HG02759 (cell line): ENCODE measurements at regions not wholly inside any gene's neighbourhood (a gene's known extent, or its start where the extent isn't known, plus 50 kb on each side); places are given as distances from the start of the nearest gene placed in this dataset.
"Not testable (repeated sequence)": the region's sequence is repeated elsewhere in the genome, so short reads cannot be mapped to it uniquely, and the experiment has no call there.

Source experiments
- ATAC-seq: cut with Tn5 transposase; IDR thresholded peaks from one replicate; pipeline ENCODE4 v1.9.1; 2021; ENCODE audit warnings: mild to moderate bottlenecking, moderate library complexity; ENCODE audit not compliant: unreplicated experiment

DNA sequence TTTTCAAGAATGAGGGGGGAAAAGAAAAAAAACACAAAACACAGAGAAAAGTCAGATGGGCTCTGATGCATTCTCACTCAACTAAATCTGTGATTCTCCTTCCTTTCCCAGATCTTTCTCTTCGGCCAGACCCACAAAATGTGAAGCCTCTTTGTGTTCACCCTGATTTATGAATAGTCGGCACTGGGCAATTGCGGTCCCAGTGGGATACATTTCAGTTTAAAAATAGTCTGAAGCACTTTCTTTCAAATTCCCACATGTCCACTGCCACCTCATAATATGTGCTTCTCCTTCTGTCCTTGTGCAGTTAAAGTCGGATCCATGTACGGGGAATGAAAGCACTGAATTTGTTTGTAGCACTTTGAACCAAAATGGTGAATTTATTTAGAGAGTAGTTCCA lies 995.4 kb upstream of the WWC1 start:
- no peak for ATAC-seq

DNA sequence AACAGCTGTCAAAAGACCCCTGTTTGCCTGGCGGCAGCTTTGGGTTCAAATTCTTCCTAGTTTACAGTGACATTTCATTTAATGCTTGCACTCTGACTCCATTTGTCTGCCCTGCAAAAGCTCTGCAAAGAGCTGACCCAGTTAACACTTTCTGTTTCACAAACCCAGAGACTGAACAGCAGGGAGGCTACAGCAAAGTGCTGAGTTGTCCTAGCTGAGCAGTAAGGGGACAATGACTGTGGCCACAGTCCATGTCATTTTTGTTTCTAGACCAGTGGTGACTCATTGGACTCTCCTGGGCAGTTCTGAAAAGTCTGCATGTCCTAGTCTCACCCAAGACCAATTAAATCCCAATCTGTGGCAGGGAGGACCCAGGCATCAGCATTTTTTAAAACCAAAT lies 994.8 kb upstream of the WWC1 start:
- ATAC-seq: no peak

- not testable (repeated sequence) for ATAC-seq
Observed at GRCh38 chr5:167299861-167300260, 991.6 kb upstream of the WWC1 start.

DNA sequence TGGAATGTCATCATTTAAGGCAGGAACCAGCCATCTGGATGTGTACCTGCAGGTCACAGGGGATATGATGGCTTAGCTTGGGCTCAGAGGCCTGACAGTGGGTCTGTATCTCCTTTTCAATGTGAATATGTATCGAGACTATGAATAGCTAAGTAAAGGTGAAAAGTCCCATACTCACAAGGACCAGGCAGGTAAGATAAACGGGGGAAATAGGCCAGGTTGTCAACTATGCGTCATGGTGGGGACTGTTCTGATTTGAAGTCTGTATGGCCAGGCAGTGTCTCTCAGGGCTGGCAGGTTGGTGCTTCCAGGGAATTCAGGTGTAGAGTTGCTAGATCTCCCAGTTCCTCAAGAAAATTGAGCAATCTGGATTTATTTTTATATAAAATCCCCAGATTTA lies 987.9 kb upstream of the WWC1 start:
- ATAC-seq: no peak

- no peak for ATAC-seq
Observed at GRCh38 chr5:167304834-167305469, 986.5 kb upstream of the WWC1 start.

DNA sequence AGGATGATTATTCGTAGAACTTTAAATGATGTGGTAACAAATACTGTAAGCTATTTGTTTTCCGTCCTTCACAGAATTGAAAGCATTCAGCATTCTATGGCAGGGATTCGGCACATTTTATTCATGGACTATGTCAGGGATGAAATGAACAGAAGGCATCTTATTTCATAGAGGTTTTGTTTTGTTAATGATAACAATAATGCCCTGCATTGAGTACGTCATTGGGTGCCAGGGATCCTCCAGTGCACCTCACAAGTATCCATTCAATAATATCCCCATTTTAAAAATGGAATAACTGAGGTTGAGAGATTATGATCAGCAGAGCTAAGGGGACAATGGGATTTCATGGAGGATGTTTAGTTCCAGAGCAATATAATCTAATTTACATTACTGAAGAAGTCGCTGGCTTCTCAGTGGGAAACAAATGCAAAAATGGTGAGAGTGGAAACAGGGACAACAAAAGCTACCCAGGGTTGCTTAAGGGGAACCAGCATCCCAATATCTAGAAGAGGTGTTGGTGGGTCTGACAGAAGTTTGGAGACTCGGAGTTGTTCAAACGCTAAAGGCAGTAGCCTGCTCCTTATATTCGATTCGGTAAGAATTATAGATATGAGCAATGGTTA lies 985.7 kb upstream of the WWC1 start:
- no peak for ATAC-seq

- no peak for ATAC-seq
Observed at GRCh38 chr5:167307042-167307441, 984.4 kb upstream of the WWC1 start.

DNA sequence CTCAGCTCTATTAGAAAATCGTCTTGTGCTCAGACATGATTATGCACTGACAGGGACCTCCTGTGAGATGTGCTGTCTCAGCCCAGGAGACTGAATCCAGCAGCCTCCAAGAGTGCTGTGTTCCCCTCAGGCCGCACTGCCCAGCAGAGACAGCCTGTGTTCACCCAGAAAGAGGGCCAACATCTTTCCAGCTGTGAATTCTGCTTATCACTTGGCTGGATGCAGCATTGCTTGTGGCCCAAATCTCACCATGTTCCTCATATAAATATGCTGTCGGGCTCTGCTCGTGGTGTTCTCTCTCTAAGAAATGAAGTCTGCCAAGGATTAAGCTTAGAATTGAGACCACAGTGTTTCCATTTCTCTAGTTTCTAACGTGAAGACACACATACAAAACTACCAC lies 983.0 kb upstream of the WWC1 start:
- no peak for ATAC-seq

DNA sequence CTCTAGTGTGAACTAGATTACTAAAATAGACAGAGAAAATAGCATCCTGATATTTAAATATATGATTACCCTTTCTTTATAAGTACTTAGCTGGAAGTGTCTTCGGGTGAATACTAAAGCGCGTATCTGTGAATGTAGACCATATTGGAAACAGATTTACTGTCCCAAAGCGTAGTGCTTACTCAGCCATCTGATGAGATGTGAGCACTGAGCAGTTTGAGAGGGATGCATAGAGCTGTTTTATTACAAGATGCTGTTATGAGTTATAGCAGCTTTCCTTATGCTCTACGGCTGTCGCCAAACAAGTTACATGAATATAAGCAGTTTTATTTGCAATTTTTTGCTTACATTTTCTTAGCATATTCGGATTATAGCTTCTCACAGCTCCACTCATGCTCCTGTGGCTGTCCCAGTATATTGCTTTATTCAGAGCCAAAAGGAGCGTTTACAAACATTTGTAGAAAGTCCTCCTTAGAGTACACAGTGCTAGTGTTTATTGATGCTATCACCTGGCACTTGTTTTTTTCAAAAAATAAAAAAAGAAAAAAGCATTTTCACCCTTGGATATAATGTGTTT lies 981.4 kb upstream of the WWC1 start:
- ATAC-seq: no peak

DNA sequence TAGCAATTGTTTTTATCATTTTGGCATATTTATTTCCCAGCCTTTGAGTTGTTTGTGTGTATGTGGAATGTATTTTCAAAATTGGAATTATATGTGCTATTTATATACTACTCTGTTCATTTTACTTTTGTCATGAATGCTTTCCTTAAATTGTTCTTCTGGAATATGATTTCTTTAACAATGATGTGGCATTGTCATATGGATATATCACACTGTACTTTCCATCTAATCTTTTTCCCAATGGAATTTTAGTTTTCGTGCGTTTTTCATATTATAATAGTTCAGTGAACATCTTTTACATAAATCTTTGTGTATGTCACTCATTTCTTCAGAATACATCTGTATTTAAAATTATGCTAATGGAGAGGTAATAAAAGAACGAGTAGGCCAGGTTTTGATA lies 980.1 kb upstream of the WWC1 start:
- ATAC-seq: no peak

GRCh38 chr5:167312225-167312624 lies 979.2 kb upstream of the WWC1 start:
- no peak for ATAC-seq

GRCh38 chr5:167315762-167316161 lies 975.7 kb upstream of the WWC1 start:
- no peak for ATAC-seq

DNA sequence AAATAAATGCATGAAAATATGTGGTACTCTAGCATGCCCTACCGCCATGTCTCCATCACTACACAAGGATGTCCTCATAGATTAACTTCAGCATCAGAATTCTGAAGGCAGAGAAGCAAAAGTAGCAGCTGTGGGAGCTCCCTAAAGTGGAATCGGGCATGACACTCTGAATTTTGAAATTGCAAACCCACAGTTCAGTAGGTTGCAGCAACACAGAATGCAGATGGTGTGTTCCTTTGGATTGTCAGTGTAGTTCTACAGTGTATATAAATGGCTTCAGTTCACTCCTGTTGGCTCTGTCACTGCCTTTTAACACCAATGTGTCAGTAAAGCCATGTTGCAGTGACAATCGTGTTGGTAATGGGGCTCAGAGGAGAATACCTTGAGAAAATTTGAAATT lies 973.6 kb upstream of the WWC1 start:
- ATAC-seq: no peak

DNA sequence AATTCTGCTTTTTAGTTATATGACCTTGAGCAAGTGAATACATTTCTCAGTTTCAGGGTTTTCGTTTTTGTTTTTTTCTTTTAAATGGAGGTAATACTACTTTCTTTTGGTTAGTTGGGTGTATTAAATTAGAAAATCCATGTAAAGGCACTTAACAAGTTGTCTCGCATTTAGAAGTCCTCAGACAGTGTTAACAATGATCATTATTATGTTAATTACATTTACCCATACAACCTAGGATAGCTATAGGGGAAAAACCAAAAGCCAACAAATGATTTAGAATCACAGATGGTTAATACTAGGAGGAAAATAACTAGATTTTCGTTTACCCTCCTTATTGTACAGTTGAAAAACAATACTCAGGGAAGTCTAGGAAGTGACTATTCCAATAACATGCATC lies 972.2 kb upstream of the WWC1 start:
- ATAC-seq: no peak

DNA sequence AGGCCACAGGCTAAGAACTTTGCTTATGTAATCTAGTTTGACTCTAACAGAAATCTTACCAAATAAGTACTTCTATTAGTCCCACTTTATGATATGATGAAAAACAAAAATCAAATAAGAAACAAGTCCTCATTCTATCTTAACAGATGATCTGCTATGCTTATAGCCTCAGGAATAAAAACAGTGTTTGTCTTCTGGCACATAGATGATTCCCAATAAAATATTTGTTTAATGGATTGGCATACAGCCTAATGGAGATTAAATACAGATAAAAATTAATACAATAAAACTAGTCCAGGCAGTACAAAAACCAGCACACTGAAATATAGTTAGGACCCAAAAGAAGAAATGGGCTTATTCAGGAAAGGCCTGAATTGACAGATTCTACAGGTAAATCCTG lies 971.4 kb upstream of the WWC1 start:
- ATAC-seq: no peak

GRCh38 chr5:167332309-167332708 lies 959.1 kb upstream of the WWC1 start:
- ATAC-seq: no peak

DNA sequence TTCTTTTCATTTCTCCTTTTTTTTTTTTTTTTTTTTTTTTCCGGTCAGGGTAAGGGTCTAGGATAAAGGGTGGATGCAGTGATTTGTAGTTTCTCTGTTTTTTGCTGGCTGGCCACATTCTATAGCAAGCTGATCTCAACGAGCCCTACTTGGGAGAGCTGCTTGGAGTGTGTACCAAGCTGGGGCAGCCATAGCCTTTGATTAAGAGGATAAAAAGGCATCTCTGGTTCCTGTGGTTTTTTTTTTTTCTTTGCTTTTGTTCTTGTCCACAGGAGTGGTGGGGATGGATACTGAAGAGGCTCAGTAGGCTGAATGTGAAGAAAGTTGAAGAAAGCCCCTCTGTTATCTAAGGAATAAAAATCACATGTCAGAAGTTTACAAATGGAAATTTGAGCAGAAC lies 955.3 kb upstream of the WWC1 start:
- ATAC-seq: no peak

GRCh38 chr5:167339205-167339604 lies 952.2 kb upstream of the WWC1 start:
- no peak for ATAC-seq

GRCh38 chr5:167346461-167346860 lies 945.0 kb upstream of the WWC1 start:
- no peak for ATAC-seq

DNA sequence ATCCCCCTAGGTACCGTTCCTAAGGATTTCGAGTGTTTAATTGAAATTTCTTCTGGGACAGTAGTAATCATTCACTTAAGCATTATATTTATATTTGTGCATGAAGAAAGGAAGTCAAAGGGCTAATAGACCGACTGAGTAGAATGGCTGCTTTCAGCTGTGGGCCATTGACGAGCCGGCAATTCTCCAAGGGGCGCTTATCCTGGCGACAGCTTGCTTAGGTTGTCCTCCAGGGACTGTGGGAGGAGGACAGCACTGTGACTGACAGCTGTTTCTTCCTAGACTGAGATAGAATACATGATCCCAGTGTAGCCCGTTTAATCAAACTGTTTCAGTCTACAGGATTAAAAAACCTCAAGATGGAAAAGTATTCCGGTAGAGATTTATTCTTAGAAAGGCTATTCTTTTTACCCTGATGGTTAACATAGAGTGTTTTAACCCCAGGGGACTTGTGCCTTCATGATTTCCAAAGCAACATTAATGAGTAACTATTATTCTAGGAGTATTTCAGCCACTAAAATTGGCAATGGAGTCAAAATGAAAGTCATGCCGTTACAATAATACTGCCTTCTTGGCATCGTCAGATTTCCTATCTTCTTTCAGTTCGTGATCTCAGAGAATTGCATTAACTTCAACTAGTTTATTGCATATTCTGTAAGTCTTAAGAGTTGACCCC lies 943.1 kb upstream of the WWC1 start:
- no peak for ATAC-seq

GRCh38 chr5:167348980-167349379 lies 942.5 kb upstream of the WWC1 start:
- ATAC-seq: no peak

GRCh38 chr5:167351316-167351715 lies 940.1 kb upstream of the WWC1 start:
- no peak for ATAC-seq
